Thymus (tissue), 11 donors: ENCODE measurements at regions not wholly inside any gene's neighbourhood (a gene's known extent, or its start where the extent isn't known, plus 50 kb on each side); places are given as distances from the start of the nearest gene placed in this dataset.
"Not testable (repeated sequence)": the region's sequence is repeated elsewhere in the genome, so short reads cannot be mapped to it uniquely, and the experiment has no call there.

Experiments used
- DNase-seq, 9 donors: peaks; one replicate each; pipeline ENCODE4 v3.0.0-alpha.2; 2013; ENCODE audit warnings: low spot score in 9 of 9, low read depth in 6 of 9, missing footprints in 1 of 9
- H3K27ac ChIP-seq, 2 donors: one replicate each; pipeline ENCODE4 v1.5.1; 2013; ENCODE audit warnings: control low read depth in 1 of 2, low read depth in 1 of 2, low read length in 1 of 2, mild to moderate bottlenecking in 1 of 2, moderate library complexity in 1 of 2
- H3K27me3 ChIP-seq, 2 donors: one replicate each; pipeline ENCODE4 v1.5.1; 2013; ENCODE audit warnings: low read length in 1 of 2; ENCODE audit not compliant: control insufficient read depth in 2 of 2, insufficient read depth in 1 of 2
- H3K36me3 ChIP-seq, 2 donors: one replicate each; pipeline ENCODE4 v1.5.1; 2013; ENCODE audit warnings: low read length in 1 of 2, mild to moderate bottlenecking in 1 of 2, moderate library complexity in 1 of 2; ENCODE audit not compliant: control insufficient read depth in 2 of 2, insufficient read depth in 2 of 2
- H3K4me1 ChIP-seq, 2 donors: one replicate each; pipeline ENCODE4 v1.5.1; 2013; ENCODE audit warnings: low read length in 2 of 2; ENCODE audit not compliant: control insufficient read depth in 2 of 2, insufficient read depth in 2 of 2
- H3K4me3 ChIP-seq, 2 donors: one replicate each; pipeline ENCODE4 v1.5.1; 2013; ENCODE audit warnings: low read length in 2 of 2, control low read depth in 1 of 2, mild to moderate bottlenecking in 1 of 2
- H3K9me3 ChIP-seq, 2 donors: one replicate each; pipeline ENCODE4 v1.5.1; 2013; ENCODE audit warnings: low read length in 1 of 2, mild to moderate bottlenecking in 1 of 2; ENCODE audit not compliant: control insufficient read depth in 2 of 2, insufficient read depth in 1 of 2
- WGBS: extraction: QIAGEN DNeasy Blood & Tissue Kit; methylation state at CpG from one replicate; pipeline ENCODE4 v1.1.7; 2013; 5-methylcytosine and 5-hydroxymethylcytosine counted together
- donor health status: healthy.

- Histone ChIP-seq H3K4me3 (no peak overlapping the region), H3K27ac (no peak overlapping the region)
- WGBS, result 65% methylated on average over 2 of the region's 2 CpGs
These were observed 57.1 kb downstream of the GRIN2B start for GRCh38 chr12:13924286-13924685.

GRCh38 chr12:13918897-13919296, 62.5 kb downstream of the GRIN2B start:
- H3K9me3 ChIP-seq, result no peaks in the 10 kb centered on the region
- no peaks in the 10 kb centered on the region for H3K36me3 ChIP-seq
- DNase-seq, result no peak
- no peaks in the 10 kb centered on the region for H3K27me3 ChIP-seq
- H3K27ac ChIP-seq, result no peak overlapping the region
- no peaks in the 10 kb centered on the region for H3K4me1 ChIP-seq
- 42% methylated on average over 2 of the region's 2 CpGs for WGBS
- no peak overlapping the region for H3K4me3 ChIP-seq

More at GRCh38 chr12:13924286-13924685, 57.1 kb downstream of the GRIN2B start:
- no peak for DNase-seq
- H3K36me3 ChIP-seq, result no peaks in the 10 kb centered on the region
- no peaks in the 10 kb centered on the region for H3K27me3 ChIP-seq
- H3K4me1 ChIP-seq, result no peaks in the 10 kb centered on the region
- no peaks in the 10 kb centered on the region for H3K9me3 ChIP-seq

GRCh38 chr12:13915096-13915495, 66.3 kb downstream of the GRIN2B start:
- Histone ChIP-seq H3K4me3 (no peak overlapping the region), H3K36me3 (no peaks in the 10 kb centered on the region), H3K4me1 (no peaks in the 10 kb centered on the region), H3K9me3 (no peaks in the 10 kb centered on the region), H3K27me3 (no peaks in the 10 kb centered on the region), H3K27ac (no peak overlapping the region)
- 48% methylated on average over 5 of the region's 5 CpGs for WGBS
- no peak for DNase-seq

- H3K4me3 ChIP-seq, result no peak overlapping the region
- DNase-seq, result no peak
- no peaks in the 10 kb centered on the region for H3K9me3 ChIP-seq
- WGBS, result 96% methylated on average over 2 of the region's 2 CpGs
- no peaks in the 10 kb centered on the region for H3K4me1 ChIP-seq
- no peaks in the 10 kb centered on the region for H3K27me3 ChIP-seq
- H3K36me3 ChIP-seq, result no peaks in the 10 kb centered on the region
- no peak overlapping the region for H3K27ac ChIP-seq
These were observed 68.0 kb downstream of the GRIN2B start for GRCh38 chr12:13913371-13913770.

- H3K27ac ChIP-seq, result no peak overlapping the region
These were observed 69.4 kb downstream of the GRIN2B start for GRCh38 chr12:13911756-13912554.

GRCh38 chr12:13905794-13906193, 75.6 kb downstream of the GRIN2B start:
- 82% methylated on average over 4 of the region's 4 CpGs for WGBS
- no peaks in the 10 kb centered on the region for H3K27me3 ChIP-seq
- no peak for DNase-seq

More at GRCh38 chr12:13911756-13912554, 69.4 kb downstream of the GRIN2B start:
- no peaks in the 10 kb centered on the region for H3K9me3 ChIP-seq
- H3K4me3 ChIP-seq, result no peak overlapping the region
- H3K4me1 ChIP-seq, result no peaks in the 10 kb centered on the region
- WGBS, result 92% methylated on average over 18 of the region's 18 CpGs
- no peaks in the 10 kb centered on the region for H3K27me3 ChIP-seq
- no peaks in the 10 kb centered on the region for H3K36me3 ChIP-seq
- no peak for DNase-seq

GRCh38 chr12:13900718-13901117, 80.7 kb downstream of the GRIN2B start:
- Histone ChIP-seq H3K9me3 (no peaks in the 10 kb centered on the region), H3K36me3 (no peaks in the 10 kb centered on the region), H3K27ac (no peak overlapping the region), H3K27me3 (no peaks in the 10 kb centered on the region), H3K4me1 (no peaks in the 10 kb centered on the region), H3K4me3 (no peak overlapping the region)
- WGBS, result 89% methylated on average over 3 of the region's 3 CpGs
- DNase-seq, result no peak

More at GRCh38 chr12:13905794-13906193, 75.6 kb downstream of the GRIN2B start:
- H3K4me3 ChIP-seq, result no peak overlapping the region
- H3K36me3 ChIP-seq, result no peaks in the 10 kb centered on the region
- H3K4me1 ChIP-seq, result no peaks in the 10 kb centered on the region
- H3K27ac ChIP-seq, result no peak overlapping the region
- H3K9me3 ChIP-seq, result no peaks in the 10 kb centered on the region

GRCh38 chr12:13898387-13898786, 83.0 kb downstream of the GRIN2B start:
- H3K36me3 ChIP-seq, H3K27me3 ChIP-seq, H3K4me1 ChIP-seq, H3K9me3 ChIP-seq, H3K4me3 ChIP-seq, H3K27ac ChIP-seq, DNase-seq: not testable (repeated sequence)
- 80% methylated on average over 5 of the region's 5 CpGs for WGBS

GRCh38 chr12:13897811-13898210, 83.6 kb downstream of the GRIN2B start:
- Histone ChIP-seq H3K27me3 (no peaks in the 10 kb centered on the region), H3K36me3 (no peaks in the 10 kb centered on the region), H3K9me3 (no peaks in the 10 kb centered on the region), H3K27ac (no peak overlapping the region), H3K4me3 (no peak overlapping the region), H3K4me1 (no peaks in the 10 kb centered on the region)
- no peak for DNase-seq
